ENCODE measurements at regions not wholly inside any gene's neighbourhood (a gene's known extent, or its start where the extent isn't known, plus 50 kb on each side); places are given as distances from the start of the nearest gene placed in this dataset.

DNA sequence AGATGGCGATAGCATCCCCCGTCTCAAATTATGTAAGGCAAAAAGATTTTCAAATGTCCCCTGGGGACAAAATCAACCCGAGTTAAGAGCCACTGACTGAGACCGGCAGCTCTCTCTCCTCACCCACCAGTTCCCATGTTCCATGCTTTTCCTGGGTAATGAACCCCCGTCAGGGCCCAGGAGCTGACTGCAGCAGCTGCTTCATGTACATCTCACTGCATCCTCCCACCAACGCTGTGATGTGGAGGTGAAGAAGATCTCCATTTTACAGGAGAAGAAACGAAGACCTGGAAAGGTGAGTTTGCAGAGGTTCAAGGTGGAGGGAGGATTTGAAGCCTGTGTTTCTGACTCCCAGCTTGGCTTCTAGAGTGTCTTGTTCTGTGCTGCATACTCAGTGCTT is 481.1 kb downstream of the MIAT start:
- H3K27ac ChIP-seq (ENCODE audit: insufficient read length, low read depth, low read length): no peak overlapping the region
- H4K5ac ChIP-seq (ENCODE audit: insufficient read length, low read depth, low read length): no peak overlapping the region
- H3K4me1 ChIP-seq (ENCODE audit: insufficient read depth, low read length): 0 out of 2 replicates have a peak, but pooled peaks cover 2% of the 10 kb centered on the region
- H3K79me2 ChIP-seq (ENCODE audit: insufficient read depth, low read length): no peaks in the 10 kb centered on the region
- WGBS (ENCODE audit: extremely low coverage, insufficient read length, low lambda C conversion rate): no CpG with 5 or more reads among the region's 7 CpGs
- H3K4ac ChIP-seq (ENCODE audit: low read depth, low read length): no peak overlapping the region
- H3K23ac ChIP-seq (ENCODE audit: insufficient read length, low read depth, low read length): no peak overlapping the region
- no peaks in the 10 kb centered on the region for H4K20me1 ChIP-seq (ENCODE audit: control insufficient read depth, insufficient read depth, insufficient read length)
- no peak overlapping the region for H3K9ac ChIP-seq (ENCODE audit: extremely low read depth, insufficient read length, low read length)
- no peak overlapping the region for H2AFZ ChIP-seq (ENCODE audit: low read length)
- H2BK5ac ChIP-seq (ENCODE audit: insufficient read length, low read length): no peak overlapping the region
- H3K14ac ChIP-seq (ENCODE audit: insufficient read depth, low read length): no peak overlapping the region; the same call in 1 of the 2 replicates
- H3K56ac ChIP-seq (ENCODE audit: insufficient read length, low read depth, low read length): no peak overlapping the region
- no peak for TF ChIP-seq CTCF (conservative IDR thresholded peaks at IDR 0.05)
- no peak overlapping the region for H3K4me3 Mint-ChIP-seq
- DNase-seq: no peak
- peaks cover 18% of the 10 kb centered on the region for H3K27me3 Mint-ChIP-seq (ENCODE audit: low read depth)
- H3K79me1 ChIP-seq (ENCODE audit: insufficient read depth, low read depth, low read length, poor library complexity, severe bottlenecking): no peaks in the 10 kb centered on the region
- H3K9me3 Mint-ChIP-seq: peaks cover 0 to 8% of the 10 kb centered on the region in 2 experiments; a peak in 1 of 5 replicates
- no peaks in the 10 kb centered on the region for H3K23me2 ChIP-seq (ENCODE audit: insufficient read length, low read depth, low read length, poor library complexity, severe bottlenecking)
- H2BK12ac ChIP-seq (ENCODE audit: insufficient read length, low read depth, low read length): no peak overlapping the region
- no peak overlapping the region for H2BK120ac ChIP-seq (ENCODE audit: low read depth, low read length, poor library complexity, severe bottlenecking)
- no peak overlapping the region for H4K8ac ChIP-seq (replicated peaks; ENCODE audit: insufficient read length, low read depth, low read length)
- peaks cover 2 to 11% of the 10 kb centered on the region in 2 experiments; a peak in 3 of 4 replicates for H3K4me1 Mint-ChIP-seq
- H4K91ac ChIP-seq (ENCODE audit: insufficient read length, low read depth, low read length): no peak overlapping the region
- H3K27ac Mint-ChIP-seq: no peak overlapping the region; a peak in 1 of 7 replicates
- H2BK20ac ChIP-seq (ENCODE audit: low read depth, low read length, poor library complexity, severe bottlenecking): no peak overlapping the region
- H3T11ph ChIP-seq (ENCODE audit: low read length): no peak overlapping the region
- H3K18ac ChIP-seq (ENCODE audit: insufficient read length, low read depth, low read length): no peak overlapping the region
- H3K9me3 ChIP-seq (ENCODE audit: control insufficient read depth, low read depth, low read length): no peaks in the 10 kb centered on the region
- no peak overlapping the region for H2BK15ac ChIP-seq (ENCODE audit: low read depth, low read length)
- H3K36me3 Mint-ChIP-seq (ENCODE audit: insufficient read depth in 1 of 3, low read depth in 3 of 3): peaks cover 0 to 7% (median 0%) of the 10 kb centered on the region in 3 experiments; a peak in 2 of 7 replicates
- no peaks in the 10 kb centered on the region; the same call in 1 of the 2 replicates for H3K27me3 ChIP-seq (ENCODE audit: insufficient read depth, low read length)
- H2AK5ac ChIP-seq (ENCODE audit: insufficient read length, low read length): no peak overlapping the region
- H3K4me2 ChIP-seq (ENCODE audit: insufficient read depth, insufficient read length, low read length): no peak overlapping the region
